ENCODE measurements at regions not wholly inside any gene's neighbourhood (a gene's known extent, or its start where the extent isn't known, plus 50 kb on each side); places are given as distances from the start of the nearest gene placed in this dataset.
"Not testable (repeated sequence)": the region's sequence is repeated elsewhere in the genome, so short reads cannot be mapped to it uniquely, and the experiment has no call there.

DNA sequence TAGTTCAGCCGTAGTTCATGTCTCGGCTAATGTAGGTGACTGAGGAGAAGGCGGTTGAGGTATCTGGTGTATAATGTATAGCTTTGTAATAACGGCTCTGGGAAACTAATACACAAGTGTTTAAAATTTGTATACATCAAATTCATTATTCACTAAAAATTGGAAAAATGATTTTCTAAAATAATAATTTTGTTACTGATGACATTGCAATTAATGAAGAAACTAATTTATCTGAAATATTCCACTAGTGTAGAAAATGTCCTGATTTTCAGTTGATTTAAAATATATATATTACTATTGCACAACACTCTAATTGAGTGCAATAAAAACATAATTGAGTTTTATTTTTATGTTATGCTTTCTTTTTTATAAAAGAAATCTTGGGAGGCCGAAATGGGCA, 823.0 kb downstream of the TAF11L14 start:
- Histone ChIP-seq H3K36me3 (no peaks in the 10 kb centered on the region), H3K4me1 (no peaks in the 10 kb centered on the region), H3K27me3 (no peaks in the 10 kb centered on the region), H3K4me3 (no peak overlapping the region), H3K9me3 (no peaks in the 10 kb centered on the region), H3K27ac (no peak overlapping the region)
- TF ChIP-seq, protein P1, sequence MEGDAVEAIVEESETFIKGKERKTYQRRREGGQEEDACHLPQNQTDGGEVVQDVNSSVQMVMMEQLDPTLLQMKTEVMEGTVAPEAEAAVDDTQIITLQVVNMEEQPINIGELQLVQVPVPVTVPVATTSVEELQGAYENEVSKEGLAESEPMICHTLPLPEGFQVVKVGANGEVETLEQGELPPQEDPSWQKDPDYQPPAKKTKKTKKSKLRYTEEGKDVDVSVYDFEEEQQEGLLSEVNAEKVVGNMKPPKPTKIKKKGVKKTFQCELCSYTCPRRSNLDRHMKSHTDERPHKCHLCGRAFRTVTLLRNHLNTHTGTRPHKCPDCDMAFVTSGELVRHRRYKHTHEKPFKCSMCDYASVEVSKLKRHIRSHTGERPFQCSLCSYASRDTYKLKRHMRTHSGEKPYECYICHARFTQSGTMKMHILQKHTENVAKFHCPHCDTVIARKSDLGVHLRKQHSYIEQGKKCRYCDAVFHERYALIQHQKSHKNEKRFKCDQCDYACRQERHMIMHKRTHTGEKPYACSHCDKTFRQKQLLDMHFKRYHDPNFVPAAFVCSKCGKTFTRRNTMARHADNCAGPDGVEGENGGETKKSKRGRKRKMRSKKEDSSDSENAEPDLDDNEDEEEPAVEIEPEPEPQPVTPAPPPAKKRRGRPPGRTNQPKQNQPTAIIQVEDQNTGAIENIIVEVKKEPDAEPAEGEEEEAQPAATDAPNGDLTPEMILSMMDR (IDR thresholded peaks at IDR 0.05) = no peak
- no peak for TF ChIP-seq POLR2A (IDR thresholded peaks at IDR 0.05)
- intact Hi-C loops (cut with DNase I; ENCODE audit: low total_unique reads) = no loop called here
- no peak for DNase-seq

DNA sequence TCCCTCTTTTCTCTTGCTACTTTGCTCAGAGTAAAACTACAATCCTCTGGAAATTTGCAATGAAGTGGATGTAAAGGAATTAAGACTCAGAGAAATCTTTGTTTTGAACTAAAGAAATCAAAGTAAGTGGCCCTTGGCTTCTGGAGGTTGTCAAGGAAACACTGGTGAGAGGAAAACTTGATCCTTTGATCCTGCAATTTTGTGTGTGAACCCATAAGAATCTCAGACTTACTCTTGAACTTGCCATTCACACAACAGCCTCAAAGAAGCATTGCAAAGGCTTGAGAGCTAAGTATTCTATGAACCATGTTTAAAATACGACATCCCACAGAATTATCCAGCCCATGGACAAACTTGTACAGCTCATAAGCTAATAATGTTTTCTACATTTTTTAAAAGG, 827.5 kb downstream of the TAF11L14 start:
- no peak overlapping the region for H3K27ac ChIP-seq
- no peaks in the 10 kb centered on the region for H3K36me3 ChIP-seq
- TF ChIP-seq POLR2A (IDR thresholded peaks at IDR 0.05) = no peak
- no peaks in the 10 kb centered on the region for H3K4me1 ChIP-seq
- no peak for DNase-seq
- H3K27me3 ChIP-seq = no peaks in the 10 kb centered on the region
- no peak overlapping the region for H3K4me3 ChIP-seq
- intact Hi-C loops (cut with DNase I; ENCODE audit: low total_unique reads) = no loop called here
- H3K9me3 ChIP-seq = no peaks in the 10 kb centered on the region

DNA sequence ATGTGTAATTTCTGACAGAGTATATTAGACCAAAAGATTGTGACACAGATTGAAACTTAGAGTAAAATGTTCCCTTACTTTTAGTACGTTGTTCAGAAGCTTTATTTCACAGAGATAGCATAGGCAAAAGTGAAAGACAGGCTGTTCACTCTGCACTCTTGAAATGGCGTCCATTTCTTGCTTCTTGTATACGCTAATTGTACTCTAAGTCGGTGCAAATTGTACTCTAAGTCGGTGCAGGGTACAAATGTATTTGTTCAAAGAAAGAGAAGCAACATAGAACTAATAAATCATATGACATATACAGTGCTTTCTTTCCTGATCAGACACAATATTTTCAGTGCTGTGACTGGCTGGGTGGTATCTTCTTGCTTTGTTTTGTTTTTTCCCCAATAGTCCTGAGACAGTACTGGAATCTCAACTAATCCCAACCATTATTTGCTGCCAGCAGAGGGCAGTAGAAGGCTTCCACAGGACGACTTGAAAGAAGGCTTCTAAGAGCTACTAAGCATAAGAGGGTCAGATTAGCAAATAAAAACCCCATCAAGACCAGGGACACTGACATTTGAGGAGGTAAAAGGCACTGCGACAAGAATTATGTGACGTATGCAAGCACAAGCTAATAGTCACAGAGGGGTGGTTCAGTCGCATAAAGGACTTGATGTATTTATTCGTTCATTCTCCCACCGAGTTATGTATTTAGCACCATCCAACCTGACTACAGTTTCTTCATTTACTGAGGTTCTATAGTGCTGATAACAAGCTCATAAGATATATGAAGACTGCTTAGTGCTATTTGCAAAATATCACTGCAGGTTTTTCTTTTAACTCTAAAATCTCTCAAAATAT, 831.8 kb downstream of the TAF11L14 start:
- Histone ChIP-seq H3K36me3 (no peaks in the 10 kb centered on the region), H3K4me1 (no peaks in the 10 kb centered on the region), H3K27ac (no peak overlapping the region), H3K4me3 (no peak overlapping the region), H3K9me3 (no peaks in the 10 kb centered on the region), H3K27me3 (no peaks in the 10 kb centered on the region)
- DNase-seq = no peak
- intact Hi-C loops (cut with DNase I; ENCODE audit: low total_unique reads) = no loop called here
- TF ChIP-seq POLR2A (IDR thresholded peaks at IDR 0.05) = no peak
- TF ChIP-seq, protein P1 (IDR thresholded peaks at IDR 0.05) = peak in 2 of 4 experiments; percentile 20 to 21

DNA sequence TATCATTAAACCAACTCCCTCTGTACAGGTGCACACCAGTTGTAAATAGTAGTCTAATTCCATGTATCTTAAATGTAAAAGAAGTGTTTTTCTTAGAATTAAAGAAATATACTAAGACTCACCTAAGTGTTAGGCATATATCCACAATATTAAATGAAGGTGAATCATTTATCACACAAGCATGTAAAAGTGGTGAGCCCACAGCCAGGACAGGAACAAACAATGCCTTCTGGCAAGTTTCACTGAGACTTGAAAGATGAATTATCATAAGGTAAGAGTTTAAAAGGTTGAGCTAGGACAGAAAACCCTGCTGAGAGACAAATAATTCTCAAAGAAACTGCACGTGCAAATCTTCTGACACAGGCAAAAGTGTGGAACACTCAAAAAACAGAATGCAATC, 832.5 kb downstream of the TAF11L14 start:
- no peak for TF ChIP-seq POLR2A (IDR thresholded peaks at IDR 0.05)
- TF ChIP-seq, protein P1 (IDR thresholded peaks at IDR 0.05) = no peak
- Histone ChIP-seq H3K36me3 (no peaks in the 10 kb centered on the region), H3K4me1 (no peaks in the 10 kb centered on the region), H3K27me3 (no peaks in the 10 kb centered on the region), H3K9me3 (no peaks in the 10 kb centered on the region), H3K27ac (no peak overlapping the region), H3K4me3 (no peak overlapping the region)
- DNase-seq = no peak
- intact Hi-C loops (cut with DNase I; ENCODE audit: low total_unique reads) = no loop called here

DNA sequence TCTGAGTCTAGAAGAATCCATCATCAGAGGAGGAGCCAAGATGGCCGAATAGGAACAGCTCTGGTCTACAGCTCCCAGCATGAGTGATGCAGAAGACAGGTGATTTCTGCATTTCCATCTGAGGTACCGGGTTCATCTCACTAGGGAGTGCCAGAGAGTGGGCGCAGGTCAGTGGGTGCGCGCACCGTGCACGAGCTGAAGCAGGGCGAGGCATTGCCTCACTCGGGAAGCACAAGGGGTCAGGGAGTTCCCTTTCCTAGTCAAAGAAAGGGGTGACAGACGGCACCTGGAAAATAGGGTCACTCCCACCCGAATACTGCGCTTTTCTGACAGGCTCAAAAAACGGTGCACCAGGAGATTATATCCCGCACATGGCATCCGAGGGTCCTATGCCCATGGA, 837.5 kb downstream of the TAF11L14 start:
- H3K4me3 ChIP-seq; H3K4me1 ChIP-seq; H3K27me3 ChIP-seq; H3K36me3 ChIP-seq; H3K27ac ChIP-seq; DNase-seq; intact Hi-C loops (cut with DNase I; ENCODE audit: low total_unique reads); H3K9me3 ChIP-seq: not testable (repeated sequence)

DNA sequence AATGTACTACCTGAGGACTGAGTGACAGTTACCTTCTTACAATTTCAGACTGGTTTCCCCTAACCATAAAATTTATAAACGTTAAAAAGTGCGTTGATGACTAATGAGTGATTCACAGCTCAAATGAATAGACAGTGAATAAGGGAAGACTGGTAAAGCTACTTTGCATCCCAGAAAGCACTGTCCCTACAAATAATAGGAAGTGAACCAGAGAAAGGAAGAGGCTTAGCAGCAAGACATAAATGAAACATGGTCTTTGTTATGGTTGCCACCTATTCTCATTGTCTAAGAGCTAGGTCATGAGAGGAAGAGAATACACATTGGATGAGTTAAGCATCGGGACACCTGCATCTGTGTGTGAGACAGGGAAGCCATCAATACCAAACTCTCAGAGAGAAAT, 849.2 kb downstream of the TAF11L14 start:
- Histone ChIP-seq H3K27me3 (no peaks in the 10 kb centered on the region), H3K4me3 (no peak overlapping the region), H3K36me3 (no peaks in the 10 kb centered on the region), H3K9me3 (no peaks in the 10 kb centered on the region), H3K4me1 (no peaks in the 10 kb centered on the region), H3K27ac (no peak overlapping the region)
- no peak for DNase-seq
- intact Hi-C loops (cut with DNase I; ENCODE audit: low total_unique reads) = no loop called here
- no peak for TF ChIP-seq POLR2A (IDR thresholded peaks at IDR 0.05)

Data from uterus (tissue), 3 donors.